SU-DHL-6 (cell line): ENCODE measurements at regions not wholly inside any gene's neighbourhood (a gene's known extent, or its start where the extent isn't known, plus 50 kb on each side); places are given as distances from the start of the nearest gene placed in this dataset.

ENCODE experiments used
- H2AFZ ChIP-seq: fragments of 200-600 bp; sonication (generic); 2 replicates; pipeline ENCODE4 v1.6.1; 2014; ENCODE audit warnings: low read depth, mild to moderate bottlenecking, moderate library complexity, mixed read lengths, antibody characterized with exemption, low read length; ENCODE audit not compliant: severe bottlenecking
- H3F3A ChIP-seq: fragments of 200-600 bp; shearing (Covaris generic); 2 replicates; pipeline ENCODE4 v1.6.0; 2016; ENCODE audit warnings: antibody characterized with exemption, mild to moderate bottlenecking; ENCODE audit not compliant: insufficient read depth
- H3K27ac ChIP-seq: fragments of 200-600 bp; sonication (generic); 2 replicates; pipeline ENCODE4 v1.5.1; 2016; ENCODE audit warnings: low read depth, mild to moderate bottlenecking, low read length, moderate library complexity, mixed read lengths
- H3K27me3 ChIP-seq: fragments of 200-600 bp; sonication (generic), shearing (Covaris generic); 2 replicates; pipeline ENCODE4 v1.6.0; 2014; ENCODE audit warnings: mild to moderate bottlenecking, low read length
- H3K36me3 ChIP-seq: fragments of 200-600 bp; sonication (generic); 2 replicates; pipeline ENCODE4 v1.6.1; 2014; ENCODE audit warnings: mild to moderate bottlenecking, low read length, mixed read lengths
- H3K4me2 ChIP-seq: fragments of 300-600, 200-600 bp; shearing (Covaris generic), sonication (generic); 2 replicates; pipeline ENCODE4 v1.6.0; 2014; ENCODE audit warnings: low read length, low read depth, mild to moderate bottlenecking; ENCODE audit not compliant: poor library complexity, severe bottlenecking
- H3K4me3 ChIP-seq: fragments of 200-600 bp; sonication (generic); 2 replicates; pipeline ENCODE4 v1.5.1; 2014; ENCODE audit warnings: antibody characterized with exemption, low read length, mild to moderate bottlenecking, mixed read lengths; ENCODE audit not compliant: insufficient read depth, poor library complexity, severe bottlenecking
- H3K79me2 ChIP-seq: fragments of 200-600 bp; sonication (generic); 2 replicates; pipeline ENCODE4 v1.6.1; 2014; ENCODE audit warnings: mild to moderate bottlenecking, low read length, moderate library complexity; ENCODE audit not compliant: insufficient read depth
- H3K9ac ChIP-seq: fragments of 200-600 bp; sonication (generic); 2 replicates; pipeline ENCODE4 v1.7.0; 2014; ENCODE audit warnings: mild to moderate bottlenecking, low read length
- H3K9me2 ChIP-seq: fragments of 200-600 bp; sonication (generic); replicated peaks from 2 replicates; pipeline ENCODE4 v1.6.1; 2014; ENCODE audit warnings: low read length; ENCODE audit not compliant: insufficient read depth
- H3K9me3 ChIP-seq: fragments of 200-600 bp; sonication (generic); 2 replicates; pipeline ENCODE4 v1.6.1; 2014; ENCODE audit warnings: low read length, mixed read lengths; ENCODE audit not compliant: insufficient read depth
- H4K20me1 ChIP-seq: fragments of 200-600 bp; sonication (generic); 2 replicates; pipeline ENCODE4 v1.6.1; 2014; ENCODE audit warnings: low read depth, mild to moderate bottlenecking, antibody characterized with exemption, low read length, moderate library complexity, mixed read lengths
- CTCF ChIP-seq: fragments of 200-600 bp; sonication (generic); IDR thresholded peaks from one replicate; pipeline ENCODE4 v1.5.1; 2017; ENCODE audit warnings: antibody characterized with exemption, mild to moderate bottlenecking, low read length, moderate library complexity; ENCODE audit not compliant: insufficient read depth, poor library complexity, severe bottlenecking
- EZH2phosphoT487 ChIP-seq: fragments of 200-600 bp; sonication (generic), shearing (Covaris generic); conservative IDR thresholded peaks from 2 replicates; pipeline ENCODE4 v1.6.1; 2018; ENCODE audit warnings: mild to moderate bottlenecking, antibody characterized with exemption, low read length, moderate library complexity, mixed read lengths

- Histone ChIP-seq H2AFZ (no peak overlapping the region), H3K27ac (no peak overlapping the region)
Measured at GRCh38 chr2:219998107-219998506, 370.7 kb downstream of the SLC4A3 start.

GRCh38 chr2:219998714-219999227 is 371.3 kb downstream of the SLC4A3 start:
- TF ChIP-seq EZH2phosphoT487 (no peak), CTCF (no peak)

More at GRCh38 chr2:219998107-219998506, 370.7 kb downstream of the SLC4A3 start:
- Histone ChIP-seq H3K9ac (no peak overlapping the region), H3K4me3 (no peak overlapping the region), H4K20me1 (no peaks in the 10 kb centered on the region), H3K36me3 (no peaks in the 10 kb centered on the region), H3K79me2 (no peaks in the 10 kb centered on the region), H3K4me2 (no peak overlapping the region), H3K27me3 (no peaks in the 10 kb centered on the region), H3F3A (no peaks in the 10 kb centered on the region), H3K9me2 (no peaks in the 10 kb centered on the region), H3K9me3 (no peaks in the 10 kb centered on the region)
- no peak for TF ChIP-seq CTCF
- no peak for TF ChIP-seq EZH2phosphoT487

GRCh38 chr2:220000080-220000479 is 372.6 kb downstream of the SLC4A3 start:
- no peaks in the 10 kb centered on the region for H3F3A ChIP-seq
- H3K9ac ChIP-seq, result no peak overlapping the region
- H3K9me3 ChIP-seq, result no peaks in the 10 kb centered on the region
- TF ChIP-seq EZH2phosphoT487 (no peak), CTCF (no peak)
- no peak overlapping the region for H3K4me2 ChIP-seq
- no peak overlapping the region for H3K4me3 ChIP-seq
- no peak overlapping the region for H3K27ac ChIP-seq
- H3K79me2 ChIP-seq, result no peaks in the 10 kb centered on the region
- no peaks in the 10 kb centered on the region for H3K27me3 ChIP-seq
- H3K9me2 ChIP-seq, result no peaks in the 10 kb centered on the region
- H4K20me1 ChIP-seq, result no peaks in the 10 kb centered on the region
- no peak overlapping the region for H2AFZ ChIP-seq
- no peaks in the 10 kb centered on the region for H3K36me3 ChIP-seq

More at GRCh38 chr2:219998714-219999227, 371.3 kb downstream of the SLC4A3 start:
- H3K27me3 ChIP-seq, result no peaks in the 10 kb centered on the region
- no peaks in the 10 kb centered on the region for H3K9me3 ChIP-seq
- no peaks in the 10 kb centered on the region for H3K36me3 ChIP-seq
- no peak overlapping the region for H3K27ac ChIP-seq
- H3K79me2 ChIP-seq, result no peaks in the 10 kb centered on the region
- H3K9me2 ChIP-seq, result no peaks in the 10 kb centered on the region
- no peak overlapping the region for H3K4me2 ChIP-seq
- no peaks in the 10 kb centered on the region for H3F3A ChIP-seq
- no peaks in the 10 kb centered on the region for H4K20me1 ChIP-seq
- no peak overlapping the region for H3K4me3 ChIP-seq
- no peak overlapping the region for H3K9ac ChIP-seq
- H2AFZ ChIP-seq, result no peak overlapping the region

- Histone ChIP-seq H3K27ac (no peak overlapping the region), H3K4me3 (no peak overlapping the region), H3F3A (no peaks in the 10 kb centered on the region), H2AFZ (no peak overlapping the region), H3K4me2 (no peak overlapping the region), H3K36me3 (no peaks in the 10 kb centered on the region), H3K79me2 (no peaks in the 10 kb centered on the region), H4K20me1 (no peaks in the 10 kb centered on the region), H3K9ac (no peak overlapping the region), H3K9me2 (no peaks in the 10 kb centered on the region), H3K9me3 (no peaks in the 10 kb centered on the region), H3K27me3 (no peaks in the 10 kb centered on the region)
- no peak for TF ChIP-seq EZH2phosphoT487
Measured at GRCh38 chr2:220000586-220000985, 373.2 kb downstream of the SLC4A3 start.
